ENCODE measurements at regions not wholly inside any gene's neighbourhood (a gene's known extent, or its start where the extent isn't known, plus 50 kb on each side); places are given as distances from the start of the nearest gene placed in this dataset.

- TF ChIP-seq CTCF (conservative IDR thresholded peaks at IDR 0.05; ENCODE audit: low read length) = no peak
- TF ChIP-seq EZH2phosphoT487 (IDR thresholded peaks at IDR 0.05; ENCODE audit: borderline replicate concordance, low read depth, low read length) = no peak
Observed at GRCh38 chr15:87561641-87562040, 694.9 kb downstream of the NTRK3 start.

Data from OCI-LY7 (cell line).